Tibial nerve (tissue), 4 donors: ENCODE measurements at regions not wholly inside any gene's neighbourhood (a gene's known extent, or its start where the extent isn't known, plus 50 kb on each side); places are given as distances from the start of the nearest gene placed in this dataset.

Experiments
- CTCF ChIP-seq, 5 experiments: fragments of 200-600 bp in 3 of 5; fragments of 450-650 bp in 2 of 5; sonication (generic) in 3 of 5; IDR thresholded peaks; one replicate each; pipeline ENCODE4 v1.5.1; 2016 to 2019; ENCODE audit warnings: antibody characterized with exemption in 5 of 5, mild to moderate bottlenecking in 3 of 5, moderate library complexity in 2 of 5
- EP300 ChIP-seq, 2 donors: sonication (generic); formaldehyde crosslinking; IDR thresholded peaks; one replicate each; pipeline ENCODE4 v1.6.1; 2017; ENCODE audit warnings: antibody characterized with exemption in 2 of 2, mild to moderate bottlenecking in 1 of 2
- POLR2A ChIP-seq, 2 donors: fragments of 450-650 bp; IDR thresholded peaks; one replicate each; pipeline ENCODE4 v1.6.1; 2017; ENCODE audit warnings: antibody characterized with exemption in 2 of 2, mild to moderate bottlenecking in 2 of 2, moderate library complexity in 2 of 2

- no peak for TF ChIP-seq CTCF (IDR thresholded peaks at IDR 0.05)
- TF ChIP-seq POLR2A (IDR thresholded peaks at IDR 0.05): no peak
- no peak for TF ChIP-seq EP300 (IDR thresholded peaks at IDR 0.05)
Measured at GRCh38 chr18:78106946-78107345, 857.3 kb downstream of the GALR1 start.
